ENCODE measurements at regions not wholly inside any gene's neighbourhood (a gene's known extent, or its start where the extent isn't known, plus 50 kb on each side); places are given as distances from the start of the nearest gene placed in this dataset.

GRCh38 chr18:78561757-78562510, 417.7 kb upstream of the SALL3 start:
- no peak for TF ChIP-seq MAX (IDR thresholded peaks at IDR 0.05; ENCODE audit: low read depth, low read length)
- TF ChIP-seq POLR2A (IDR thresholded peaks at IDR 0.05; ENCODE audit: extremely low read depth, insufficient read length) = no peak
- no peak for TF ChIP-seq CTCF (IDR thresholded peaks at IDR 0.05; ENCODE audit: low read depth, low read length)
- no peak for TF ChIP-seq MYC (IDR thresholded peaks at IDR 0.05; ENCODE audit: low read depth, low read length)
- DNase-seq (ENCODE audit: low read depth) = no peak
- no peak overlapping the region for H3K4me3 ChIP-seq (ENCODE audit: low read depth, low read length)

GRCh38 chr18:78562531-78562961, 417.1 kb upstream of the SALL3 start:
- no peak for DNase-seq (ENCODE audit: low read depth)
- TF ChIP-seq MAX (IDR thresholded peaks at IDR 0.05; ENCODE audit: low read depth, low read length) (no peak), MYC (IDR thresholded peaks at IDR 0.05; ENCODE audit: low read depth, low read length) (no peak), POLR2A (IDR thresholded peaks at IDR 0.05; ENCODE audit: extremely low read depth, insufficient read length) (no peak), CTCF (IDR thresholded peaks at IDR 0.05; ENCODE audit: low read depth, low read length) (no peak)
- no peak overlapping the region for H3K4me3 ChIP-seq (ENCODE audit: low read depth, low read length)

GRCh38 chr18:78563110-78563509, 416.5 kb upstream of the SALL3 start:
- DNase-seq (ENCODE audit: low read depth) = no peak
- TF ChIP-seq CTCF (IDR thresholded peaks at IDR 0.05; ENCODE audit: low read depth, low read length) (no peak), MAX (IDR thresholded peaks at IDR 0.05; ENCODE audit: low read depth, low read length) (no peak), POLR2A (IDR thresholded peaks at IDR 0.05; ENCODE audit: extremely low read depth, insufficient read length) (no peak), MYC (IDR thresholded peaks at IDR 0.05; ENCODE audit: low read depth, low read length) (no peak)
- H3K4me3 ChIP-seq (ENCODE audit: low read depth, low read length) = no peak overlapping the region

GRCh38 chr18:78564030-78564429, 415.6 kb upstream of the SALL3 start:
- H3K4me3 ChIP-seq (ENCODE audit: low read depth, low read length) = no peak overlapping the region
- TF ChIP-seq MAX (IDR thresholded peaks at IDR 0.05; ENCODE audit: low read depth, low read length) (no peak), MYC (IDR thresholded peaks at IDR 0.05; ENCODE audit: low read depth, low read length) (no peak), CTCF (IDR thresholded peaks at IDR 0.05; ENCODE audit: low read depth, low read length) (no peak), POLR2A (IDR thresholded peaks at IDR 0.05; ENCODE audit: extremely low read depth, insufficient read length) (no peak)

GRCh38 chr18:78564518-78564917, 415.1 kb upstream of the SALL3 start:
- no peak for DNase-seq (ENCODE audit: low read depth)
- no peak overlapping the region for H3K4me3 ChIP-seq (ENCODE audit: low read depth, low read length)
- TF ChIP-seq CTCF (IDR thresholded peaks at IDR 0.05; ENCODE audit: low read depth, low read length) (no peak), POLR2A (IDR thresholded peaks at IDR 0.05; ENCODE audit: extremely low read depth, insufficient read length) (no peak), MAX (IDR thresholded peaks at IDR 0.05; ENCODE audit: low read depth, low read length) (no peak), MYC (IDR thresholded peaks at IDR 0.05; ENCODE audit: low read depth, low read length) (no peak)

More at GRCh38 chr18:78564030-78564429, 415.6 kb upstream of the SALL3 start:
- no peak for DNase-seq (ENCODE audit: low read depth)
